ENCODE measurements at regions not wholly inside any gene's neighbourhood (a gene's known extent, or its start where the extent isn't known, plus 50 kb on each side); places are given as distances from the start of the nearest gene placed in this dataset.
"Not testable (repeated sequence)": the region's sequence is repeated elsewhere in the genome, so short reads cannot be mapped to it uniquely, and the experiment has no call there.

DNA sequence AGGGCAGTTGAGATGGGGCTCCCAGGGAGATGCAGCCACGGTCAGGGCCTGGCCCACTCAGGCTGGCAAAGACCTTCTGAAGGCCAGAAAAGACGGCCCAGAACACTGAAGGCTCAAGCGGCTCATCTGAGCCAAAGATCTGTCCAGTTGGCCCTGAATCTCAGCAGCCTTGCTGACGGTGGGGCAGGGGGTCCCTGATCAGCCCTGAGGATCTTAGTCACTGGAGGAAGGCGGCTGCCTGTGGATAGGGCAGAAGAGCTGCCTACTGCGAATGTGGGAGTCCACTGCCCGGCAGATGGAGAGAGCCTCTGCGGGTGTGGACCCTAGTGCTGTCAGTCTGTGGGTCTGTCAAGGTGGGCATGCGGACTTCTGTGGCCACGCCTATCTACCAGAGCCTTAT, 1738.2 kb downstream of the TP53TG3F start:
- no peak for DNase-seq

DNA sequence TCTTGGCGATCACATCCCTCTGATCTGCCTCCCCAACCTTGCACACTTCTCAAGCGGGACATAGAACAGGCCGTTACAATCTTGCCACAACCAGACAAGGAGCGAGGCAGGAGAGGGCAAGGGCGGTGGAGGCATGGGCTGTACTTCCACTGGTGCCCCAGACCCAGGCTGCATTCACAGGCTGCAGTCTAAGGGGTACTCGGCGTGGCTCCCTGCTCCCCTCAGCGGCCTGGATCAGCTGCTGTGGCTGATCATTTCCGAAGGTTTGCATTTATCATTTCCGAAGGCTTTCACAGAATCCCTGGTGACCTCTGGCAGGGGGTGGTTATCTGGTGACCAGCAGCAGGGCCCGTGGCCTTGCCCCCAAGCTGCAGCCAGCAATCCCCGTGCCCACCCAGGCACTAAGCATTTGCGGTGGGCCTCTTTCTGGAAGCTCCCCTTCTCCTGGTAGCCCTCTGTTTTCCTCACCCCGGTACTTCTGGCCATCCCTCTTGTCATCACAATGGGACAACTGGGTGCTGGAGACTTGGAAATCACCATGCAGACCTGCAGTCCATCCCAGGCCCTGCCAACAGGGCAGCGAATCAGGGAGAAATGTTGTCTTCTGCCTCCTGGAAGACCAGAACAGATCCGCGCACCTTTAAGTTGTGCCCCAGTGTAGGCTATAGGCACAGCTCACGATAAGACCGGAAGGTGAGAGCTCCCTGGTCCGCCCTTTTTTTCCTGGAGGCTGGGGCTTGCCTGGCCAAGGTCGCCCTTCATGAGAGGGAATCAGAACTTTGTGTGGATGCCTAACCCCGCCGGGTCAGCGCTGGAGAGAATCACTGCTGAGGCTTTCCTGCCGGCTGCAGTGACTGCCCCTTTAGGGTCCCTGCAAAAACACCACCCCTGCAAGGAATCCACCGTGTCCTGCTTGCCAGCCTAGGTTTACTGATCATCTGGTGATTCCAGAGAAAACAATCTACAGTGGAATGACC, 1739.1 kb downstream of the TP53TG3F start:
- DNase-seq = no peak

DNA sequence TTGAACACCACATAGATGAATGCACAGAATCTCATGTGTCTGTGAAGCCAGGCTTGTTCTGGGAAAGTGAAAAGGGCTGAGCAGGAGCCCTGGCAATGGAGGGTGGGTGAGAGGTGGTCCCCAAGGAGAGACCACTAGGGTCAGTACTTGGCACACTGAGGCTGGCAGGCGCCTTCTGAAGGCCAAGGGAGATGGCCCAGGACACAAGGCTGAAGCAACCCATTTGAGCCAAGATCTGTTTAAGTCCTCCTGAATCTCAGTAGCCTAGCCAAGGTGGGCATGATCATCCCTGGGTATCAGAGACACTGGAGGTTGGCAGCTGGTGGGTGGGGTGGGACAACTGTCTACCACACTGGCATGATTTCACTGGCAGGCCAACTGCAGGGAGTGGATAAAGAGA, 1741.2 kb downstream of the TP53TG3F start:
- DNase-seq = no peak

DNA sequence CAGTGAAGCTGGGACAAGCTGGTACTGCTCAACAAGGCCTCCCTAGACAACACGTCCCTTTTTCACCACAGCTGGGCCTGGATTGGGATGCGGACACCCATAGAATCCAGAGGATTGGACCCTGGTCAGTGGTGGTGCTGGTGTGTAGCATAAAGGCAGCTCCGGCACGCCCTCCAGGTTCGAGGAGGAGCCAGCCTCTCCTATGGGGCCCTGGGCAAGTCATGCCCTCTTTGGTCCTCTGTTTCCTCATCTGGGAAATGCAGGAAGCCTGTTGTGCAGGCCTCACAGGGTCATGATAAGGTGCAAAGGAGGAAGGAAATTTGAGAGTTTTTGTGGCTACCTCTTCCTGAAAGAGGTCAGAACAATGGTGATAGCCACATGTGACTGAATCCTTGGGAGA, 1741.7 kb downstream of the TP53TG3F start:
- no peak for DNase-seq

DNA sequence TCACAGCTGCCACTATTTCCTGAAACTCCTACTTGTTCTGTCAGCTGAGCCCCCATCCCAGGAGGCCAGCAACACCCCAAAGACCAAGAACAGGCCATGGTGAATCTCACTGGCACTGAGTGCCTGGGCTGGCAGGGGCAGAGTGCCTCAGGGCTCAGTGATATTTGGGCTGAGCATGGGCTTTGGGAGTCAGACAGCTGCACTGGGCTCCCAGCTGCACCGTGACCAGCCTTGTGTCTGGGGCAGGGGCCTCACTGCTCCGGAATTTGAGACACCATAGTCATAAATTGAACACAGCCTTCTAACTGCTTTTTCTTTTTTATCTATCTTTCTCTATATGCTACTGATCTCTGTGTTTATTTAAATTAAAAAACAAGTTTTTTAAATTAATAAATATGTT, 1744.2 kb downstream of the TP53TG3F start:
- DNase-seq = no peak

DNA sequence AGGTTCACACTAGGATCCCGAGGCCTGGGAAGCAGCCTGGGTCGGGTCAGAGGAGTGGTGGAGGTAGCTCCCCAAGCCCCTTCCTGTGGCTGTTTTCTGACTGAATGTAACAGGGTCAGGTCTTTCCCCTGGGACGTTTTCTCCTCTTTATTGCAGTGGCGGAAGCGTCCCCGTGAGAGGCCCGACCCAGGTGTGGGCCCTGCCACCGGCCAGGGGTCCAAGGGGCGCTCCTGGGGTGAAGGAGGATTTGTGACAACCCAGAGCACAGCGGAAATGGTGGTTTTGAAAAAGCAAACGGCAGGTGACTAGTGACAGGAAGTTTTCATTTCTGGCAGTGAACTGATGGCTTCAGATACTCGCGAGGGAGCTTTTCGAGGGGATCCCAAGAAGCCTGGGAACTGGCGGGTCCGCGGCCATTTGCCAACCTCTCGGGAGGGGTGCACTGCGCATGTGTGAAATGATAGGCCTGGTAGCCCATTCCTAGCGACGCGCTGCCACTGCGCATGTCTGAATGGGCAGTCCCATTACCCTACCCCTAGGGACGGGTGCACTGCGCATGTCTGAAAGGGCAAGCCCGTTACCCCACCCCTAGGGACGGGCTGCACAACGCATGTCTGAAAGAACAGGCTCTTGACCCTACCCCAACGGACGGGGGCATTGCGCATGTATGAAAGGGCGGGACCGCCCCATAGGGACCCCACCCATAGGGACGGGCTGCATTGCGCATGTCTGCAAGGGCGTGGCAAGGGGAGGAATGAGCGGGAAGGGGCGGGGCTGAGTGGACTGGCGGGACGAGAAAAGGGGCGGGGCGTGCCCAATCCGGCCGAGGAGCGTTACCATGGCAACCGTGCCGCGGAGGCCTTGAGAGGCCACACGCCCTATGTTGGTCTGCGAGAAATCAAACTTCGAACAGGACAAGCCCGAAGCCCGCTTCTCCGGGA, 1747.9 kb downstream of the TP53TG3F start:
- DNase-seq = no peak

DNA sequence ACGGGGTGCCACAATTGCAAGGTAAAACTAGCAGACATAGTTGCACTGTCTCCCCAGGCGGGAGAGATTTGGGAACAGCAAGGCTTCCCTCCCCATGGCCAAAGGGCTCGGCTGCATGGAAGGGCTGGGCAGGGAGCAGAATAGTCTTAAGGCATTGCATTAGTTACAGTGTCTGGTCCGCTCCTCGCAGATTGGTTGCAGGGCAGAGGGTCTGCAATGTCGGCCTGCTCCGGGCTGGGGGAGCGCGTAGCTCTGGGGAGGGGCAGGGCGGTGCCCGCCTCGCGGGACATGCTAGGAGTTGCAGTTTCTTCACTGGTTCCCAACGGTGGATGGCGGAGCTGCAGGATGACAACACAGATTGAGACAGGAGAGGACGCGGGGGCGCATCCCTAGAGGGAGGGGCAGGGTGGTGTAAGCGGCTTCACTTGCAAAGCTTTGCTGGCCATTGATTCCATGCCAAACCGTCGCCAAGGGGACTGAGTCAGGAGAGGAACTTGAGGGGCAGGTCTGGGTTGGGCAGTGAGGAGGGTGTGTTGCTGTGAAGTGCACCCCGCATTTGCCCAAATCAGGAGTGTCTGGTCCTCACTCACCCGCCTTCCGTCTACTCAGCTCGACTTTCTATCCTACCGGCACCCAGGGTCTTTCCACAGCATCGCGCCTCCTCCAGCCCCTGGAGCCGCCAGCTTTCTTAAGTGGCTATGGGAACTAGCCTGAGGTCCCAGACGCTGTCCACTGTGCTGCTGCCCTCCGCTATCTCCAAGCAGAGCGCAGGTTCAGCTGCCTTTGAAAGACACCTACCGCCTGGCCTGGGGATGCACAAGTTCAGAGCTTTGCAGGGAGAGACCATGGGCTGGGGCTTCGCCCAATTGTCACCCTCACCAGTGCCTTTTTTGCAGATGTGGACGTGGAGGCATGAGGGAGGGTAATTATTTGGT, 1748.9 kb downstream of the TP53TG3F start:
- no peak for DNase-seq

DNA sequence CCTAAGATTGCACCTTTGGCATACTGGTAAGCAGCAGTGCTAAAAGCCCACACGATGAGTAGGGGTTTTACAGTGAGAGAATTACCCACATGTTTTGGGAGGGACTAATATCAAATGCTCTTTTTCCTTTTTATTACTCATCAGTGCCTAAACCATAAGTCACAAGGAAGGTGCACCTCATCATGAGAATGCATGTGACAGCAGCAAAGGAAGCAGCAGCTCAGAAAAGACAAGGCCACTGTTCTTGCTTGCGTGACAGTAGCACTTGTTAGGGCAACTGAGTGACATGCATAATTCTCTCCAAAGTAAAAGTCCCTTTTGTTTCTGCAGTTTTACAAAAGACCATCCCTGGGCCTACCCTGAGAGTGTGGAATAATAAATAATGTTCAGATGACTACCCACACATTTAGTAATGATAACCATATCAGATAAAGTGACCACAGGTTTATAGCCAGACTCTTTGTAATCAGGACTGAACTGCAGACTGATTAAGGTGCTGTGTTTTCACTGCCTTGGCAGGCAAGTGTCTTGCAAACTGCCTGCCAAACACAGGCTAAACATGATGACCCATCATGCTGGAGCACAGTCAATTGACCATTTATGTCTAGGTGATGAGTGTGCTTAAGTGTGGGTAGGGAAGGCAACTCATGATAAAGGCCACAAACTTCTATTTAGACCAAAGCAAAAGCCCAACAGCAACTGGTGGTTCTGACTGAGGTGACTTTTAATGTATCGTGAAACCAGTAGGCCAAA, 1751.4 kb downstream of the TP53TG3F start:
- DNase-seq = no peak

DNA sequence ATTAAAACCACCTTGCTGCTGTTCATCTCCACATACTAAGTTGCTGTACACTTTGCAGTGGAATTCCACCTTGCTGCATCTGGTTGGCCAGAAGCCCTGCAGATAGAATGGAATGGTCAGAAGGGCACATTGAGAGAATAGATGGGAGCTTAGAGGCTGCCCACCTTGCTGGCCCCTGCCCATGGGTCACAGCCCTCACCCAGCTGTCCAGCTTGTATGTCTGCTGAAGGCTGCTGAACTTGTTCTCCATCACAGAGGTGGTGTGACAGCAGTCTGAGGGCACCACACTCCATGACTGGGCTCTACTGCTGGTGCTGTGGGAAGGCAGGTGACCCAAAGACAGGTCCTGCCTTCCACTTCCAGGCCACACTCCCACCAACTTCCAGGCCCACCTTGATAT, 1755.4 kb downstream of the TP53TG3F start:
- no peak for DNase-seq

DNA sequence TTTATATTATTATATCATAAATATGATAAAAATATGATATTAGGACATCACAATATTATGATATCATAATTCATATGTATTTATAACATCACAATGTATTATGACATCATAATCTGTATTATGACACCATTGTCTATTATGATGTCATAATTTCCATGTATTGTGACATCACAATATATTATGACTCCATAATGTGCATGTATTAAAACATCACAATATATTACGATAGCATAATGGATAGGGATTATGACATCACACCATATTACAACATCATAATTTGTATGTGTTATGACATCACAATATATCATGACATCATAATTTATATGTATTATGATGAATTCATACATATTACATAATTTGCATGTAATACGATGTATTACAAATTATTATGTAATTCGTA, 1755.9 kb downstream of the TP53TG3F start:
- DNase-seq = no peak

DNA sequence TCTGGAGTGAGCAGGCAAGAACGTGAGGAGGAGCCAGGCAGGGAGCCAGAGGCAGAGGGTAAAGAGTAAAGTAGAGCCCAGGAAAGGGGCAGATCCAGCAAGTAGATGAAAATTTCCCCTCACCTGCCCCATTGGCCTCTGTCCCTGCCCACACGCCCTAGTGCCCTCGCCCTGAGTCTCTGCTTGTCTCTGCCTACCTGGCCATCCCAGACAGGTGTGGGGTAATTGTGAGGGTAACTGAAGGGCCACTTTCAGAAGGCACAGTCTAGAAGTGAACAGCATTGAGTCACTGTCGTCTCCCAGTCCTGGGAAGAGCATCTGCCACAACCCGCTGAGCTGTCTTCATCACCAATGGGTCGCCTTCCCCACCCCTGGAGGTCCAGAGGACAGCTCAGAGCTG, 1756.8 kb downstream of the TP53TG3F start:
- DNase-seq = not testable (repeated sequence)

DNA sequence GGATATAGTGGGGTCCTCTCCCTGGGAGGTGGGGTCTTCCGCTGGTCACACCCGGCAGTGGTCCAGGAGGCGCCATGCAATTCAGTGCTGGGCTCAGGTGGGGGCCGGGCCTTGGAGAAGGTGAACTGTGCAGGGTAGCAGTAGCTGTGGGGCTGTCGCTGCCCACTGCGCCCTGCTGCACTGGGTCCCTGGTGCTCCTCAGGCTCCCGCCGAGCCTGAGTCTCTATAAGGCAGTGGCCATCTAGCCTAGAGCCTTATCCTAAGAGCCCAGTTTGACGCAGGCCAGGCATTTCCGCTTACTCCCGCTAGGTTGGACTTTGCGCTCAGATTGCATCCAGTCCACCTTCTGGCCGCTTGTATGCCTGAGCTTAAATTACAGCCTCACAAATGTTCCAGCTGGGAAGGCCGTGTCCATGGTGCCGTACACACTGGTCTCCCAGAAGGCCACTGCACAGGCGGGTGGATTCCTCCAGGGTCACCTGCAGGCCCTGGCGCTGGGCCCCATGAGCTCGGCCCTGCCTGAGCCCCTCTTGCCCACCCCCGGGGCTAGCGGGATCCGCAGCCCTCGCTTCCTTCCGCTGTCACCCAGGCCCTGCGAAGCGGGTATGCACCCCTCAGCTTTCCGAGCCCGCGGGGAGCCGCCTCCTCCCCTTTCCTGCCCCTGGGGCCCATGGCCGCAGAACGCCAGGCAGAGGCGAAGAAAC, 1762.2 kb downstream of the TP53TG3F start:
- no peak for DNase-seq

DNA sequence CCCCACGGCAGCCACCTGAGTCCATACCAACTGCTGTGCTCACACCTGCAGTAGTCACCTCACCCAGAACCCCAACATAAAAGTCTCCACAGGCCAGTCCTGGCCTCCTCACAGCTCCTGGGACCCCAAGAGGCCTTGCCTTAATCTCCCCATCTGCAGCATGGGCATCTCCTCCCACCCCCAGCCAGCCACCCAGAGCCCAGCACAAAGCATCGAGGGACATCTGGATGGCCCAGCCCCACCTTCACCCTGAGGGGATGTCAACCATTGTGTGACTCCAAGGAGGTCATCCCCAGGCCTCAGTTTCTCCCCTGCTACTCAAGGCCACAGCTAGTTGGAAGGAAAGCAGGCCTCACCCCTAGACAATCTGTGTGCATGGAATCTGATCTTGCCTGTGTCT, 1775.3 kb downstream of the TP53TG3F start:
- DNase-seq = no peak

DNA sequence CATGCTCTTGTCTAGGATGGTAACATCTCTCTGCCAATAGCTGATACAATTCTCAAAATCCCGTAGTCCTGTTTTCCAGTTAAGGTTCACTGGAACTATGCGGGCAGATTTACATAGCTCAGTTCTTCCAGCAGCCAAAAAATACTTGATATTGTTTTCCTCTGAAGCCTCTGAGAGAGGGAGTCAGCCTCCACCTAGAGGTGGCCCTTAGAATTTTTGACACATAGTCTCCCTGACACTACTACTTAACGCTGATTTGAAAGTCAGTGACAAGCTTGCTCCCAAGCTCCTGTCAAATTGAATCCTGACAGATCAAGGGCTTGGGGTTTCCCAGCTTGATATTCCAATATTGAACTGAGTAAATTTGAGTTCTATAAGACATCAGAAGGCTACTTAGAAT, 1780.1 kb downstream of the TP53TG3F start:
- DNase-seq = no peak

DNA sequence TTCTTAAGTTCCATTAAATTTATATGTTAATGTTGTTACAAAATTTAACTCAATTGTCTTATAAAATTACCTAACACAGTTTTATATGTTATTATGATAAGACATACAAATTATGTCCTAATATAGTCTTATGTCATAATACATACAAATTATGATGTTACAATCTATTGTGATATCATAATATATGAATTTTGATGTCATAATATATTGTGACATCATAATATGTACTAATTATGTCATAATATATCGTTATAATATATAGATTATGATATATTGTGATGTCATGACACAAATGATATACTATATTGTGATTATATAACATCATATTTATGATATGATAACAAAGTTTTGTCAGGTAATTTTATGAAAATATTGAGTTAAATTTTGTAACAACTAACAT, 1789.6 kb downstream of the TP53TG3F start:
- no peak for DNase-seq

DNA sequence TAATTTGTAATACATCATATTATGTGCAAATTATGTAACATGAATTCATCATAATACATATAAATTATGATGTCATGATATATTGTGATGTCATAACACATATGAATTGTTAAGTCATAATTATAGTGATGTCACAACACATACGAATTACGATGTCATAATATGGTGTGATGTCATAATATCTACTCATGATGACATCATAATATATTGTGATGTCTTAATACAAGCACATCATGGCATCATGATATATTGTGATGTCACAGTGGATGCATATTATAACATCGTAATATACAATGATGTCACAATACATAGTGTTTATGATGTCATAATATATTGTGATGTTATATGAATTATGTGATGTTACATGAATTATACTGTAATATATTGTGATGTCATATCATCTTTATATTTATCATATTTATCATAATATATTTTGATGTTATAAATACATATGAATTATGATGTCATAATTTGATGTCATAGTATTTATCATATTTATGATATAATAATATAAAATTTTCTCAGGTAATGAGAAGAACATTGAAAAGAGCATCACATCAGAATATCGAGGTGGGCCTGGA, 1793.0 kb downstream of the TP53TG3F start:
- DNase-seq = peak; percentile 0

DNA sequence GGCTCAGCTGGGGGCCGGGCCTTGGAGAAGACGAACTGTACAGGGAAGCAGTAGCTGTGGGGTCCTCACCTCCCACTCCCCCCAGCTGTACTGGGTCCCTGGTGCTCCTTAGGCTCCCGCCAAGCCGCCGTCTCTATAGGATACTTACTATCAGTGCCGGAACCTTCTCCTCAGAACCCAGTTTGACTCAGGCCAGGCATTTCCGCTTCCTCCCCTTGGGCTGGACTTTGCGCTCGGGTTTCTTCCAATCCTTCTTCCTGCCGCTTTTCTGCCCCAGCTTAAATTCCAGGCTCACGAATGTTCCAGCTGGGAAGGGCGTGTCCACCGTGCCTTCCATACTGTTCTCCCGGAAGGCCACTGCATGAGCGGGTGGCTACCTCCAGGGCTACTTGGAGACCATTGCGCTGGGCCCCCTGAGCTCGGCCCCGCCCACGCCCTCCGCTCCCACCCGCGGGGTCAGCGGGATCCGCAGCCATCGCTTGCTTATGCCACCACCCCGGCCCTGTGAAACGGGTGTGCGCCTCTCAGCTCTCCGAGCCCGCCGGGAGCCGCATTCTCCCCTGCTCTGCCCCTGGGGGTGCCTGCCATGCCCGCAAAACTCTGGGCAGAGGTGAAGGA, 1795.9 kb downstream of the TP53TG3F start:
- no peak for DNase-seq

DNA sequence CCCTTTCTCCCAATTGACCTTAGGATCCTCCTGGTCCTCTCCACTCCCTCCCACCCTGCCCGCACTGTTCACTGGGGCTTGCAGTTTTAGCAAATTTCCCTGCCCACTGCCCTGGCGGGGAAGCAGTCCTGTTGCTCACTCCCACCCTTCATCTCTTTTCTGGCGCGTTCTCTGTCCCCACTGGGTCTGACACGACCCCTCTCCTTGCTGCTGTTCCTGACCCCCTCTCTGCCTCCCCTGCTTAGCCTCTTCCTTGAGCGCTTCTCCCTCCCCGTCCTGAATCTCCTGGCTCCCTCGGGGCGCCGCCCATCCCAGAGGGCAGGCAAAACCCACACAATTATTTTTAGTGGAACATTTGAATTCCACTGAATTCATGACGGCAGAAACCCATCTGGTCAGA, 1796.4 kb downstream of the TP53TG3F start:
- DNase-seq = no peak

DNA sequence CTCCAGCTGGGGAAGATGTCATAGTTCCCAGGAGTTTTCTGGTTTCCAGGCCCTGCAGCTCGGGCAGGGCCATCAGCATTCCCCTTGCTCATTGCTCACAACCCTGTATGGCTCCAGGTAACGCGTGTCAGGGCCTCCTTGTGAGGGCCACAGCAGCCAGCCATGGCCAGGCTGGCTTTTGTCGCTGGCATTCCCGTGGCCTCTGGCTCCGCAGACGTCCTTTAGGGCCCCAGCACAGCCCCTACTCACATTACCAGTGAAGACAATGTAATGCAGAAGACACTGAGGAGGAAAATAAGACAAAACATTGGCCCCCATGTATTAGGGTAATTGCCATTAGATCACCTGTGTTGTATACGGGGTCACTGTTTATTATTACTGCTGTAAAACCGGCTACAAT, 1799.0 kb downstream of the TP53TG3F start:
- no peak for DNase-seq

DNA sequence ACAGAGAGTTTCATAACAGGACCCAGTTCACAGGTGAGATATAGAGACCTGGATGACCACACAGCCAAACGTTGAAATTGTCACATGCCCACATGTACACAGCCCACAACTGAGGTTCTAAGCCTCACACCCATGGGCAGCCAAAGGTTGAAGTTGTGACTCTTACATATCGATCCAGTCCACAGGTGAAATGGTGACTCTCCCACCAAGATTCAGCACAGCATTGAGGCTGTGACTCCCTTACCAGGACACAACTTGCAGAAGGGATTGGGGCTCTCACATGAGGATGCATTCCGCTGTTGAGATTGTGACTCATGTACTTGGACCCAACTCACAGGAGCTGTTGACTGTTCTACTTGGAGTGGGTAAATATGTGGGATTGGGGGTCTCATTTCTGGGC, 1836.4 kb downstream of the TP53TG3F start:
- DNase-seq = no peak

Measured in eye (tissue), 1 donor.